SJSA1 (cell line): ENCODE measurements at regions not wholly inside any gene's neighbourhood (a gene's known extent, or its start where the extent isn't known, plus 50 kb on each side); places are given as distances from the start of the nearest gene placed in this dataset.

ENCODE experiments used
- DNase-seq, 2 experiments: peaks; one replicate each; pipeline ENCODE4 v3.0.0-alpha.2; 2015 to 2020; ENCODE audit warnings: low spot score in 2 of 2, low read depth in 1 of 2
- H3K27ac ChIP-seq: fragments of 250-450 bp; sonication (Bioruptor Pico); 2 replicates; pipeline ENCODE4 v1.5.1; 2020; ENCODE audit warnings: mild to moderate bottlenecking, moderate library complexity
- H3K27me3 ChIP-seq: fragments of 250-450 bp; sonication (Bioruptor Pico); replicated peaks from 2 replicates; pipeline ENCODE4 v1.5.1; 2020; ENCODE audit warnings: mild to moderate bottlenecking, moderate library complexity
- H3K36me3 ChIP-seq: fragments of 250-450 bp; sonication (Bioruptor Pico); 2 replicates; pipeline ENCODE4 v1.5.1; 2020; ENCODE audit warnings: mild to moderate bottlenecking
- H3K4me1 ChIP-seq: fragments of 250-450 bp; sonication (Bioruptor Pico); replicated peaks from 2 replicates; pipeline ENCODE4 v1.6.1; 2021; ENCODE audit warnings: mild to moderate bottlenecking
- H3K4me3 ChIP-seq: fragments of 250-450 bp; sonication (Bioruptor Pico); 2 replicates; pipeline ENCODE4 v1.5.1; 2020; ENCODE audit warnings: mild to moderate bottlenecking
- H3K9me3 ChIP-seq: fragments of 250-450 bp; sonication (Bioruptor Pico); replicated peaks from 2 replicates; pipeline ENCODE4 v1.5.1; 2020; ENCODE audit warnings: mild to moderate bottlenecking

- no peak for DNase-seq
- no peaks in the 10 kb centered on the region for H3K9me3 ChIP-seq
These were observed 86.7 kb upstream of the ZNF716 start for GRCh38 chr7:57363321-57363720.

GRCh38 chr7:57364933-57365710 is 84.9 kb upstream of the ZNF716 start:
- no peaks in the 10 kb centered on the region for H3K36me3 ChIP-seq
- no peak overlapping the region for H3K27ac ChIP-seq
- H3K4me3 ChIP-seq, result no peak overlapping the region
- no peaks in the 10 kb centered on the region for H3K27me3 ChIP-seq
- H3K4me1 ChIP-seq, result no peaks in the 10 kb centered on the region
- no peak for DNase-seq
- H3K9me3 ChIP-seq, result no peaks in the 10 kb centered on the region

More at GRCh38 chr7:57363321-57363720, 86.7 kb upstream of the ZNF716 start:
- Histone ChIP-seq H3K27ac (no peak overlapping the region), H3K27me3 (no peaks in the 10 kb centered on the region), H3K36me3 (no peaks in the 10 kb centered on the region), H3K4me1 (no peaks in the 10 kb centered on the region), H3K4me3 (no peak overlapping the region)

- Histone ChIP-seq H3K4me3 (no peak overlapping the region), H3K27me3 (no peaks in the 10 kb centered on the region), H3K9me3 (no peaks in the 10 kb centered on the region)
These were observed 82.8 kb upstream of the ZNF716 start for GRCh38 chr7:57367171-57367570.

GRCh38 chr7:57370066-57370738 is 79.8 kb upstream of the ZNF716 start:
- Histone ChIP-seq H3K9me3 (no peaks in the 10 kb centered on the region), H3K27me3 (no peaks in the 10 kb centered on the region), H3K4me3 (no peak overlapping the region), H3K27ac (no peak overlapping the region), H3K36me3 (no peaks in the 10 kb centered on the region), H3K4me1 (no peaks in the 10 kb centered on the region)
- DNase-seq, result no peak

More at GRCh38 chr7:57367171-57367570, 82.8 kb upstream of the ZNF716 start:
- DNase-seq, result no peak
- Histone ChIP-seq H3K36me3 (no peaks in the 10 kb centered on the region), H3K27ac (no peak overlapping the region), H3K4me1 (no peaks in the 10 kb centered on the region)

GRCh38 chr7:57370739-57371098 is 79.3 kb upstream of the ZNF716 start:
- no peak for DNase-seq
- no peaks in the 10 kb centered on the region for H3K27me3 ChIP-seq
- H3K9me3 ChIP-seq, result no peaks in the 10 kb centered on the region
- no peaks in the 10 kb centered on the region for H3K36me3 ChIP-seq
- no peaks in the 10 kb centered on the region for H3K4me1 ChIP-seq
- H3K27ac ChIP-seq, result no peak overlapping the region
- no peak overlapping the region for H3K4me3 ChIP-seq

- DNase-seq, result no peak
- Histone ChIP-seq H3K9me3 (no peaks in the 10 kb centered on the region), H3K27ac (no peak overlapping the region)
These were observed 74.2 kb upstream of the ZNF716 start for GRCh38 chr7:57375783-57376182.

GRCh38 chr7:57381581-57381980 is 68.4 kb upstream of the ZNF716 start:
- DNase-seq, result no peak
- Histone ChIP-seq H3K9me3 (no peaks in the 10 kb centered on the region), H3K4me1 (no peaks in the 10 kb centered on the region), H3K27ac (no peak overlapping the region), H3K4me3 (no peak overlapping the region), H3K36me3 (no peaks in the 10 kb centered on the region), H3K27me3 (no peaks in the 10 kb centered on the region)

More at GRCh38 chr7:57375783-57376182, 74.2 kb upstream of the ZNF716 start:
- no peak overlapping the region for H3K4me3 ChIP-seq
- no peaks in the 10 kb centered on the region for H3K27me3 ChIP-seq
- no peaks in the 10 kb centered on the region for H3K4me1 ChIP-seq
- no peaks in the 10 kb centered on the region for H3K36me3 ChIP-seq

- no peak for DNase-seq
- H3K27ac ChIP-seq, result no peak overlapping the region
- no peak overlapping the region for H3K4me3 ChIP-seq
- no peaks in the 10 kb centered on the region for H3K36me3 ChIP-seq
- no peaks in the 10 kb centered on the region for H3K4me1 ChIP-seq
- no peaks in the 10 kb centered on the region for H3K27me3 ChIP-seq
- H3K9me3 ChIP-seq, result no peaks in the 10 kb centered on the region
These were observed 65.6 kb upstream of the ZNF716 start for GRCh38 chr7:57384380-57384779.

GRCh38 chr7:57385668-57386067 is 64.3 kb upstream of the ZNF716 start:
- no peak overlapping the region for H3K4me3 ChIP-seq
- no peaks in the 10 kb centered on the region for H3K9me3 ChIP-seq
- no peak for DNase-seq
- no peaks in the 10 kb centered on the region for H3K4me1 ChIP-seq
- no peaks in the 10 kb centered on the region for H3K36me3 ChIP-seq
- H3K27ac ChIP-seq, result no peak overlapping the region
- H3K27me3 ChIP-seq, result no peaks in the 10 kb centered on the region

GRCh38 chr7:57388761-57389160 is 61.2 kb upstream of the ZNF716 start:
- H3K9me3 ChIP-seq, result no peaks in the 10 kb centered on the region
- H3K4me3 ChIP-seq, result no peak overlapping the region
- H3K36me3 ChIP-seq, result no peaks in the 10 kb centered on the region
- no peak overlapping the region for H3K27ac ChIP-seq
- H3K27me3 ChIP-seq, result no peaks in the 10 kb centered on the region
- DNase-seq, result no peak
- no peaks in the 10 kb centered on the region for H3K4me1 ChIP-seq

- DNase-seq, result no peak
- Histone ChIP-seq H3K4me1 (no peaks in the 10 kb centered on the region), H3K4me3 (no peak overlapping the region), H3K27me3 (no peaks in the 10 kb centered on the region), H3K27ac (no peak overlapping the region), H3K9me3 (peaks cover 4% of the 10 kb centered on the region; the same call in 1 of the 2 replicates), H3K36me3 (no peaks in the 10 kb centered on the region)
These were observed 51.4 kb upstream of the ZNF716 start for GRCh38 chr7:57398548-57398947.

- no peaks in the 10 kb centered on the region for H3K27me3 ChIP-seq
- DNase-seq, result no peak
- H3K4me3 ChIP-seq, result no peak overlapping the region
- no peaks in the 10 kb centered on the region for H3K36me3 ChIP-seq
- no peak overlapping the region for H3K27ac ChIP-seq
- peaks cover 4% of the 10 kb centered on the region; the same call in 1 of the 2 replicates for H3K9me3 ChIP-seq
- H3K4me1 ChIP-seq, result no peaks in the 10 kb centered on the region
These were observed 50.6 kb upstream of the ZNF716 start for GRCh38 chr7:57399251-57399940.

- Histone ChIP-seq H3K27me3 (no peaks in the 10 kb centered on the region), H3K4me3 (no peak overlapping the region), H3K36me3 (no peaks in the 10 kb centered on the region), H3K4me1 (no peaks in the 10 kb centered on the region), H3K27ac (no peak overlapping the region), H3K9me3 (peaks cover 4% of the 10 kb centered on the region; the same call in 1 of the 2 replicates)
- no peak for DNase-seq
These were observed 50.0 kb upstream of the ZNF716 start for GRCh38 chr7:57399972-57400371.
